GM06990 (cell line): ENCODE measurements at regions not wholly inside any gene's neighbourhood (a gene's known extent, or its start where the extent isn't known, plus 50 kb on each side); places are given as distances from the start of the nearest gene placed in this dataset.

Experiments
- DNase-seq: peaks from one replicate; pipeline ENCODE4 v3.0.0-alpha.2; 2011; ENCODE audit not compliant: insufficient read length; ENCODE audit errors: extremely low read depth
- H3K27me3 ChIP-seq: replicated peaks from 2 replicates; pipeline ENCODE4 v1.6.0; 2011; ENCODE audit warnings: low read length; ENCODE audit not compliant: control insufficient read depth, insufficient read depth
- H3K36me3 ChIP-seq: 2 replicates; pipeline ENCODE4 v1.5.1; 2011; ENCODE audit warnings: low read length; ENCODE audit not compliant: control insufficient read depth, insufficient read depth
- H3K4me3 ChIP-seq: replicated peaks from 2 replicates; pipeline ENCODE4 v1.5.1; 2011; ENCODE audit warnings: low read depth, mild to moderate bottlenecking, control low read depth, low read length
- TF ChIP-seq, protein P1 (sequence below): IDR thresholded peaks from 2 replicates; pipeline ENCODE4 v1.5.1; 2011; ENCODE audit warnings: low read length, control low read depth, mild to moderate bottlenecking, inconsistent platforms; ENCODE audit not compliant: insufficient read depth, poor library complexity, severe bottlenecking

DNA sequence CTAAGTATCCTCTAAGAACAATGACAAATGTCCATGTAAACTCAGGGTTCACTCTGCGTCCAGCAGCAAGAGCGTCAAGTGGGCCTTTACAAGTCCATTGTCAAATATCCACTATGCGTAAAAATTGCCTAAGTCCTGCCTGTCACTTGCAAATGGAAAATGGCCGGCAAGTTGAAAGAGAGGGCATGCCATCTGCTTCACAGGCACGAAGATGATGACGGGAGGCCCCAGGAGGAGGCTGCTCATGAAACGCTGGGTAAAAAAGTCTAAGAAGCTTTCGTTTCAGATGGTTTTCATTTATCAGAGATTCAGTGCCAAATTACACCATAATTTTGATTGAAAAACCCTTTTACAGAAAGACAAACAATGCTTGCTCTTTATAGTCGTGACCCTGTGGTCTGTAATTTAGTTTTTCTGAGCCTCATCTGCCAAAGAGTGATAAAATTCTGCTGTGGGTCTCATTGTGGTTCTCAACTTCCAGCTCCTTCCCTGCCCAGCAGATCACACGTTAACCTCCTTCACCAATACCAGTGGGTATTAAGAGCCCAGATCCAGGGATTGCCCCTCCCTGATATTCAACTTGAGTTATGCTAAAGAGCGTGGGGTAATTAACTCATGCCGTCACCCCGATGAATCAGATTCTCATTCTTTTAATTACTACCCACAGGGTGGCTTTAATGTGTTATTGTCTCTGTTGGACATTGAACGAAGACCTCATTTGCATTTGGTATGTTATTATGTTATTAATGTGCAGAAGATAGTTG is 160.2 kb upstream of the ALKAL2 start:
- TF ChIP-seq, protein P1, sequence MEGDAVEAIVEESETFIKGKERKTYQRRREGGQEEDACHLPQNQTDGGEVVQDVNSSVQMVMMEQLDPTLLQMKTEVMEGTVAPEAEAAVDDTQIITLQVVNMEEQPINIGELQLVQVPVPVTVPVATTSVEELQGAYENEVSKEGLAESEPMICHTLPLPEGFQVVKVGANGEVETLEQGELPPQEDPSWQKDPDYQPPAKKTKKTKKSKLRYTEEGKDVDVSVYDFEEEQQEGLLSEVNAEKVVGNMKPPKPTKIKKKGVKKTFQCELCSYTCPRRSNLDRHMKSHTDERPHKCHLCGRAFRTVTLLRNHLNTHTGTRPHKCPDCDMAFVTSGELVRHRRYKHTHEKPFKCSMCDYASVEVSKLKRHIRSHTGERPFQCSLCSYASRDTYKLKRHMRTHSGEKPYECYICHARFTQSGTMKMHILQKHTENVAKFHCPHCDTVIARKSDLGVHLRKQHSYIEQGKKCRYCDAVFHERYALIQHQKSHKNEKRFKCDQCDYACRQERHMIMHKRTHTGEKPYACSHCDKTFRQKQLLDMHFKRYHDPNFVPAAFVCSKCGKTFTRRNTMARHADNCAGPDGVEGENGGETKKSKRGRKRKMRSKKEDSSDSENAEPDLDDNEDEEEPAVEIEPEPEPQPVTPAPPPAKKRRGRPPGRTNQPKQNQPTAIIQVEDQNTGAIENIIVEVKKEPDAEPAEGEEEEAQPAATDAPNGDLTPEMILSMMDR, result no peak
- Histone ChIP-seq H3K36me3 (no peaks in the 10 kb centered on the region), H3K27me3 (no peaks in the 10 kb centered on the region; the same call in 1 of the 2 replicates), H3K4me3 (no peak overlapping the region)
- DNase-seq, result no peak

DNA sequence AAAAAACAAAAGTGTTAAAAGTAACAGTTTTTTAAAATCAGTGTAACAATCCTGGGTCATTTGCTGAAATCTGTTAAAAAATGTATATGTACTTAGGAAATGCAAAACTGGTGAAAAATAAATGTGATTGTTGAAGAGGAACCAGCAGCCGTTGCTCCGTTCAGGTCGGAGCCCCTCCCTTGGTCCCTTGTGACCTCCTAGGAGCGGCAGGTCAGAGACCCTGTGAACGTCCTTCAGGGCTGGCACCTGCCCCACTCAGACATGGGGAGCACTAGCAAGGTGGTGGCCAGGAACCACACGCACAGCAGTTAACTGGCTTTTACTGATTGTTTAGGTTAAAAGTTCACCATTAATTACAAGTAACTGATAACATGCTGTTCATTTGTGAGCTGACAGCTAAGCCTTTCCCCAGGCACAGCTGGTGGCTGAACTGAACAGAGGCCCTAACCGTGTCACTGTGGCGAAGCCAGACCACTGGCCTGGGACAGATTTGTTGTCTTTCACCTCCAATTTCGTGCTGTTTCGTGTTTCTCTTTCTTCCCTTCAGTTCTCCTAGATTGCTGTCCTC is 159.2 kb upstream of the ALKAL2 start:
- TF ChIP-seq, protein P1, result no peak

DNA sequence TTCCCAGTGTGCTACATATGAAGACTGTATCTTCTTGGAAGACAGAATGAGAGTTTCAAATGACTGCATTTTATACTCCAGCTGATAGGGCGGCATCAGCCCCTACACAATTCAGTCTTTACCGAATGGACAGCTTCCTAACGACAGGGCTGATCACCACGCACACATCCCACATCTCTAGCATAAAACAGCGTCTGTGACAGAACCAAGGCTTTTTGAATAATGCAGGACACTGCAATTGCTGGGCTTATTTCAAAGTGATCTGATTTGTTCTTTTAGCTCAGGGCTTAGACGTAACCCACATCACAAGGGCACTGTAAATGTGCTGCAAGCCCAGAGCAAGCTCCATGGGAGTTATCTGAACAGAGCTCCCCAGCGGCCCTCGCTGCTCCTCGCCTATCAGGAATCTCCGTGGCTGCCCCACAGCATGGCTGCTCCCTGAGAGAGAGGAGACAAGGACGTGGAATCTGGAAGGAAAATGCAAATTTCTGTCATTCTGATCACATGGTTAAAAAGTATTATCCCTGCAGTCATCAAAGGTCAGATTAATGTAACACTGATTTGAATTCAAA is 158.5 kb upstream of the ALKAL2 start:
- TF ChIP-seq, protein P1, result no peak
- no peak overlapping the region for H3K4me3 ChIP-seq
- DNase-seq, result no peak
- H3K36me3 ChIP-seq, result no peaks in the 10 kb centered on the region
- H3K27me3 ChIP-seq, result no peaks in the 10 kb centered on the region; the same call in 1 of the 2 replicates

More for the DNA sequence above, 159.2 kb upstream of the ALKAL2 start:
- no peaks in the 10 kb centered on the region; the same call in 1 of the 2 replicates for H3K27me3 ChIP-seq
- H3K36me3 ChIP-seq, result no peaks in the 10 kb centered on the region
- no peak for DNase-seq
- no peak overlapping the region for H3K4me3 ChIP-seq

DNA sequence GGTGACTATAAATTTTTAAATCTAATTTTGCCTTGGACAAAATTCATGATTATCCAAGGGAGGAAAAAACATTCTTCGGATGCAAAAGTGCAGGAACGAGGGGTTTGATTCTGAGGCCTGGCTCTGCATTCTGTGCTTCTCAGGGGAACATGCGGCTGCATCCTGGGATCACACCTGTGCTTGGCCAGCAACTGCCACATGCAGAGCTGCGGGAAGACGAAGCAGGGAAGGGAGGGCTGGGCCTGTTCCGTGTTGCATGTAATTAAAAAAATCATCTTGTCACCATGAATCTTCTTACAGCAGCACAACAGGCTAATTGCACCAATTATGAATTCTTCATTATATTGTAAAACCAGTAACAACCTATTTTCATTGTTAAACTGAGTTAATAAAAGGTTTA is 158.0 kb upstream of the ALKAL2 start:
- no peaks in the 10 kb centered on the region for H3K36me3 ChIP-seq
- H3K27me3 ChIP-seq, result no peaks in the 10 kb centered on the region; the same call in 1 of the 2 replicates
- no peak overlapping the region for H3K4me3 ChIP-seq
- TF ChIP-seq, protein P1, result no peak
- DNase-seq, result no peak

DNA sequence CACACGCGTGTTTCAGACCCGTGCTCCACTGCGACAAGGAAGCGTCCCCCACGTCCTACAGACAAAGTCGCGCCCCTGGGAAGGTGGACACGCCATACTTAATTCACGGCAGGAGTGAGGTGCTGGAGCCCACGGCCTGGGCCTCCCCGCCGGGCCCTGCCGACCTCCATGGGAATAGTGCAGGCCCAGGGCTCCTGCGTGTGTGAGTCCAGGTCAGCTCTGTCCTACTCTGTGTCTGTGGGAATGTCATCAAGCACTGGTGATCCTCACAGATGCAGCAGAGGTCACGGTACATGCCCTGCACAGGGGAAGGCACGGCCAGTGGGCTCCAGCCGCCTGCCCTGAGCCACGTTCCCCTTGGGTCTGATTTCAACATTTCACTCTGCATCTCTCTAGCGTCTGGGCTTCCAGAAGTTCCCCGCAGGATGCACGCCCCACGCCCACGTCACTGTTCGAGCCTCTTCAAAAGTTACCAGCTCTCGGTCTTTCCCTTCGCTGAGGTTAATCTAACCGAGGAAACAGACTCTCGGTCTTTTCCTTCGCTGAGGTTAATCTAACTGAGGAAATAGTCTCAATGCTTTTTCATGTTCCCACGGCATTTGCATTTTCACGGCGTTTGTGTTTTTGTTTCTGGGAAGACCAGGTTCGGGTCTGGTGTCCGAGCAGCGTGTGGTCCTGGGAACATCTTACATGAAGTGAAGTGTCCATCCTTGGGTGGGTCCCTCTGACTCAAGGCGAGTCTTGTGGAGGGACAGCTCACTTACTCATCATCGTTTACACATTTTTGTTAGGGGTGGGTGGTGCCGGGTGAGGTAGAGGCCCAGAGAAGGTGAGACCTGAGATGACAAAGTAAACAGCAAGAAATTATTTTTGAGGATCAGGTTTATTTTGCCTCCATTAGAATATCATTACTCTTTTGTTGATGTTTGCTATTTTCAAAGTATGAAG is 157.3 kb upstream of the ALKAL2 start:
- Histone ChIP-seq H3K27me3 (no peaks in the 10 kb centered on the region; the same call in 1 of the 2 replicates), H3K4me3 (no peak overlapping the region), H3K36me3 (no peaks in the 10 kb centered on the region)
- TF ChIP-seq, protein P1, result no peak
- no peak for DNase-seq
